HFF-Myc (cell line): ENCODE measurements at regions not wholly inside any gene's neighbourhood (a gene's known extent, or its start where the extent isn't known, plus 50 kb on each side); places are given as distances from the start of the nearest gene placed in this dataset.

Experiments
- DNase-seq: peaks from one replicate; pipeline ENCODE4 v3.0.0-alpha.2; 2011; ENCODE audit warnings: low read depth; ENCODE audit errors: extremely low read depth
- H3K4me3 ChIP-seq: replicated peaks from 2 replicates; pipeline ENCODE4 v1.5.1; 2011; ENCODE audit warnings: low read depth, mild to moderate bottlenecking, control low read depth, low read length
- CTCF ChIP-seq: IDR thresholded peaks from 2 replicates; pipeline ENCODE4 v1.5.1; 2012; ENCODE audit warnings: mild to moderate bottlenecking, low read depth, low read length, control low read depth; ENCODE audit errors: missing control alignments

DNA sequence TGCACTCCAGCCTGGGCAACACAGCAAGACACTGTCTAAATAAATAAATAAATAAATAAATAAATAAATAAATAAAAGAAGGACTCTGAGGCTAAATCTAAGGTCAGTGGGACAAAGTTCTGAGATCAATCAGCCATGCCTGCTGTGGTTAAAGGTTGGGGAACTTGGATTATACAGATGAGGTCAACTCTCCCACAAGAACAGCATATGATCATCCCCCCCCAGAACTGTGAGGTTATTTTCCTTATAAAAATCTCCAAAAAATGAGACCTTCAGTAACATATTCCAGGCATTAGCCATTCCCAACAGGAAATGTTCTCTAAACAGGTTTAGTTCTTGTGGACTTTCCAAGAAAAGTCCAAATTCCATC is 90.3 kb downstream of the C16orf95 start:
- no peak overlapping the region for H3K4me3 ChIP-seq
- DNase-seq = no peak
- no peak for TF ChIP-seq CTCF

DNA sequence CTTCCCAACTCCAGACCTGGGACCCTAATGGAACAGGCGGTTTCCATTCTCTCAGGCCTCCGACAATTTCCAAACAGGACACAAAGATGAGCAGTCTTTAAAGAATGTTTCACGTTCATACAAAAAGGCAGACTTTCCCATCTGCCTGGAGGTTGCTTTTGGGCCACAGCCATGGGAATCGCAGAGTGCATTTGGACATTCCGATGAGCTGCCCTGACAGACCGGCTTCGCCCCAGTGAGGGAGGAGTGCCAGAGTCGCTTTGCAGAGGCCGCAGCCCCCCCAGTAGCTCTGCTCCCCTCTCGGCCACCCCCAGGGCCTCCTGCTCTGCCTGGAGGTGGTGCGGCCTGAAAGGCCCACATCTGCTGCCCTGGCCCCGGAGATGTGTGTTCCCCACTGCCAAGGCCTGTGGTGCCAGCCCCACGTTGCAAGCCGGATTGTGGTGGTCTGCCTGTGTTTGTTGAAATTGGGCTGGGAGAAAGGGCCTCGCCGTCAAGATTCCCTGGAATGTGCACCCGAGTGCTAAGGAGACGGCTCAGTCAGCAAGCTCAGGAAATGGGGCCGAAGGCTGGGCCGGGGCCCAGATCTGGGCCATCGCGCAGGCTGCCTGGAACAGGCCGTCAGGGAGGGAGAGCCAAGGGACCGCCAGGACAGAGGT is 89.8 kb downstream of the C16orf95 start:
- no peak overlapping the region for H3K4me3 ChIP-seq
- no peak for TF ChIP-seq CTCF
- peak; percentile 43 for DNase-seq

DNA sequence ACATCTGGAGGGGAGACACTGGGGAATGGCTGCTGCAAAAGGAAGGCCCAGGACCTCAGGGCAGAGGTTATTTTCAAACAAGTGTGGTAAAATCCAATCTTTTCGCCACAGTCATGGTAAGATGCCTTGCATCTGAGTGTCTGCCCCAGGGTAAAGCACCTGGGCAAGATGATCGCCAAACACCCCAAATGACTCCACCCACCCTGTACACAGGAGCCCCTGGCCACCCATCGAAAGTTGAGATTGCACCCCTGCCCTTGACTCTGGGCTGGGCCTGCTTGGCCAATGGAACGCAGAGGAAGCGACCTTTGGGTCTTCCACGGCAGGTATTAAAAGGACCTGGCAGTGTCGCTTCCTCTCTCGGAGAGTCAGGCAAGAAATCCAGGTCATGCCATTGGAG is 88.8 kb downstream of the C16orf95 start:
- no peak overlapping the region for H3K4me3 ChIP-seq
- DNase-seq = no peak
- TF ChIP-seq CTCF = no peak

DNA sequence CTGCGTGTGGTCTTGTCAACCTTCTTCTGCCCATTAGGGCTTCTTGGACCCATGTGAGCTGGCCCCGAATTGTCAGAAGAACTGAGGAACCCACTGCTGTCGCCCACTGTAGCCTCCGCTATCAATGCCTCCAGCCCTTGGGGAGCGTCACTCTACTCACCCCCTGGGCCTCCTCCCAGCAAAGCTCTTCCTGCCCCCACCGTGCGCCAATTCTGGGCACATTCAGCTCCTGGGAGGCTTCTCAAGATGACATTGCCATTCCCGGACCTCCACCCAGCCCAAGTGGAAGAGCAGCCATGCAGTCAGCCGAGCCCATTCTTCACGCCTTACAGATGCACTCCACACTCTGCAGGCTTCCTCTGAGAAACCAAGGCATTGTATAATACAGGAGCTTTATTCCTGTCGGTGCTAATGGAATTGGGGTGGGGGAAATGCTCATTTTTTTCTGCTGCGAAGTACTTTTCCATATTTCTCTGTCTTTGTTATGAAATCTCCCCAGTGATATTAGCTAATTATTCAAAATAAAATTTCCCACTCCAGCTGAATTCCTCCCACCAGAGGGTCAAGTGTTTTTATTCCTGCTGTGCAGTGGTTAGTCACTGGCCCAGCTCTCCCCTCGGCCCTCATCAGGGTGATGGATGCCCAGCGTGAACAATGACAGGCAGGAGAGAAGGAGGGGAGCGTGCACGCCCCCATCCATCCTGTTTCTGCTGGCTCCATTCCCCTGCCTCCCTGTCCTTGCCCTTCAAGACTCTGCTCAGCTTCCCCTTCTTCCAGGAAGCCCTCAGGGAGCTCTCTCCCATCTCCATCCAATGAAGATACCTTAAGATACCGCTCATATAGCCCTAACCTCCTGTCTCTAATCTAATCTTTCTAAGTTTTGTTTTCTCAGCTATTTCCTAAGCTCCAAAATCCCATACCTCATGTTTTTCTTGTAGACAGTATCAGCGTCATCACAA is 87.7 kb downstream of the C16orf95 start:
- DNase-seq = no peak
- no peak for TF ChIP-seq CTCF
- H3K4me3 ChIP-seq = no peak overlapping the region

DNA sequence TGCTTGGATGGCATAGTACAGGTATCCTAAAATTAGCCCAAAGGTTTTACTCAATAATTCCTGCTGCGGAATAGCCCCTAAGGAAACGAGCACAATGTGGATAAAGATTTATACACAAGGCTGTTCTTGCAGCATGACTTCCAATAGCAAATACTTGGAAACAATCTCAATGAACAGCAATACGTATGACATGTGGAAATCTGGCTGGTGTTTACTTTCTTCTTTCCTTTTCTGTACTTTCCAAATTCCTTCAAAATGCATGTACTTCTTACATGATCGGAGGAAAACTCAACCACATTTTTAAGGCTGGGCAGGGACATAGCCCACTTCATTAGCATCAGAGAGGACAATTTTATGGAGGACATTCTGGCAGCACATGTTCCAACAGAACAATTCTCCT is 86.6 kb downstream of the C16orf95 start:
- DNase-seq = no peak
- TF ChIP-seq CTCF = no peak
- no peak overlapping the region for H3K4me3 ChIP-seq

GRCh38 chr16:87231295-87231694 is 85.9 kb downstream of the C16orf95 start:
- H3K4me3 ChIP-seq = no peak overlapping the region
- DNase-seq = no peak
- no peak for TF ChIP-seq CTCF

GRCh38 chr16:87231911-87232310 is 85.3 kb downstream of the C16orf95 start:
- DNase-seq = no peak
- H3K4me3 ChIP-seq = no peak overlapping the region
- TF ChIP-seq CTCF = no peak
